ENCODE measurements at regions not wholly inside any gene's neighbourhood (a gene's known extent, or its start where the extent isn't known, plus 50 kb on each side); places are given as distances from the start of the nearest gene placed in this dataset.

GRCh38 chr2:19646987-19647386 lies 254.8 kb downstream of the TTC32 start:
- Histone ChIP-seq H3K4me3 (no peak overlapping the region), H3K27me3 (no peaks in the 10 kb centered on the region), H3K36me3 (no peaks in the 10 kb centered on the region), H3K27ac (no peak overlapping the region), H3K9me3 (no peaks in the 10 kb centered on the region), H3K4me1 (no peaks in the 10 kb centered on the region)
- DNase-seq (no peak), ATAC-seq (no peak)
- intact Hi-C loops (cut with DNase I), result no loop called here
- TF ChIP-seq CTCF (IDR thresholded peaks at IDR 0.05), result no peak

GRCh38 chr2:19644763-19645162 lies 257.0 kb downstream of the TTC32 start:
- no peak for DNase-seq
- Histone ChIP-seq H3K4me3 (no peak overlapping the region), H3K9me3 (no peaks in the 10 kb centered on the region), H3K27ac (no peak overlapping the region), H3K4me1 (no peaks in the 10 kb centered on the region), H3K27me3 (no peaks in the 10 kb centered on the region), H3K36me3 (no peaks in the 10 kb centered on the region)
- no peak for ATAC-seq
- intact Hi-C loops (cut with DNase I), result no loop called here
- no peak for TF ChIP-seq CTCF (IDR thresholded peaks at IDR 0.05)

- Histone ChIP-seq H3K27ac (no peak overlapping the region), H3K36me3 (no peaks in the 10 kb centered on the region), H3K9me3 (no peaks in the 10 kb centered on the region), H3K4me3 (no peak overlapping the region), H3K27me3 (no peaks in the 10 kb centered on the region), H3K4me1 (no peaks in the 10 kb centered on the region)
- no peak for TF ChIP-seq CTCF (IDR thresholded peaks at IDR 0.05)
- intact Hi-C loops (cut with DNase I), result no loop called here
- ATAC-seq (no peak), DNase-seq (no peak)
These were observed 258.7 kb downstream of the TTC32 start for GRCh38 chr2:19643117-19643518.

- TF ChIP-seq CTCF (IDR thresholded peaks at IDR 0.05), result no peak
- no peak for DNase-seq
These were observed 259.3 kb downstream of the TTC32 start for GRCh38 chr2:19642501-19642900.

GRCh38 chr2:19635951-19636510 lies 265.8 kb downstream of the TTC32 start:
- TF ChIP-seq CTCF (IDR thresholded peaks at IDR 0.05), result no peak
- Histone ChIP-seq H3K4me1 (no peaks in the 10 kb centered on the region), H3K4me3 (no peak overlapping the region), H3K27ac (no peak overlapping the region), H3K36me3 (no peaks in the 10 kb centered on the region), H3K9me3 (no peaks in the 10 kb centered on the region), H3K27me3 (no peaks in the 10 kb centered on the region)
- no peak for ATAC-seq
- no peak for DNase-seq
- intact Hi-C loops (cut with DNase I), result no loop called here

More at GRCh38 chr2:19642501-19642900, 259.3 kb downstream of the TTC32 start:
- Histone ChIP-seq H3K27me3 (no peaks in the 10 kb centered on the region), H3K4me3 (no peak overlapping the region), H3K4me1 (no peaks in the 10 kb centered on the region), H3K36me3 (no peaks in the 10 kb centered on the region), H3K27ac (no peak overlapping the region), H3K9me3 (no peaks in the 10 kb centered on the region)
- intact Hi-C loops (cut with DNase I), result no loop called here
- no peak for ATAC-seq

Data from left lung (tissue), 4 donors.